Esophagus muscularis mucosa (tissue), 4 donors: ENCODE measurements at regions not wholly inside any gene's neighbourhood (a gene's known extent, or its start where the extent isn't known, plus 50 kb on each side); places are given as distances from the start of the nearest gene placed in this dataset.

Source experiments
- DNase-seq: peaks from one replicate; pipeline ENCODE4 v3.0.0-alpha.2; 2017; ENCODE audit errors: extremely low spot score
- H3K27ac ChIP-seq, 4 donors: fragments of 200-600 bp; sonication (generic); replicated peaks in 1 of 4; 1 replicate in 3 of 4; 2 replicates in 1 of 4; pipeline ENCODE4 v1.5.1; 2016 to 2019; ENCODE audit warnings: mild to moderate bottlenecking in 1 of 4
- H3K27me3 ChIP-seq, 4 donors: fragments of 200-600 bp; sonication (generic); one replicate each; pipeline versions ENCODE4 v1.5.1 to v1.6.0; 2016 to 2019
- H3K36me3 ChIP-seq, 4 donors: fragments of 200-600 bp; sonication (generic); one replicate each; pipeline ENCODE4 v1.5.1; 2016 to 2019
- H3K4me1 ChIP-seq, 4 donors: fragments of 200-600 bp; sonication (generic); one replicate each; pipeline ENCODE4 v1.5.1; 2016 to 2019
- H3K4me3 ChIP-seq, 4 donors: fragments of 200-600 bp; sonication (generic); 1 replicate in 2 of 4; 2 replicates in 2 of 4; pipeline ENCODE4 v1.5.1; 2016 to 2019; ENCODE audit warnings: mild to moderate bottlenecking in 4 of 4, moderate library complexity in 1 of 4
- H3K9me3 ChIP-seq, 4 donors: fragments of 200-600 bp; sonication (generic); 1 replicate in 3 of 4; 2 replicates in 1 of 4; pipeline ENCODE4 v1.5.1; 2016 to 2019
- EP300 ChIP-seq: sonication (generic); formaldehyde crosslinking; IDR thresholded peaks from one replicate; pipeline ENCODE4 v1.6.1; 2017; ENCODE audit warnings: antibody characterized with exemption
- POLR2A ChIP-seq: fragments of 450-650 bp; IDR thresholded peaks from one replicate; pipeline ENCODE4 v1.6.1; 2017; ENCODE audit warnings: antibody characterized with exemption, moderate library complexity, mild to moderate bottlenecking, low read depth
- POLR2AphosphoS5 ChIP-seq, 2 donors: sonication (generic); formaldehyde crosslinking; IDR thresholded peaks; one replicate each; pipeline ENCODE4 v1.6.1; 2017; ENCODE audit warnings: antibody characterized with exemption in 2 of 2
- WGBS: methylation state at CpG from one replicate; pipeline ENCODE4 v1.1.5; 2018; 5-methylcytosine and 5-hydroxymethylcytosine counted together
- intact Hi-C: fragments of 100-400 bp; cut with DNase I; formaldehyde crosslinking; loops from one replicate; pipeline ENCODE4 v1.15.1; 2023
- TF ChIP-seq, protein P1 (sequence below), 3 experiments: fragments of 200-600 bp in 2 of 3; fragments of 450-650 bp in 1 of 3; sonication (generic) in 2 of 3; IDR thresholded peaks; one replicate each; pipeline ENCODE4 v1.5.1; 2017 to 2019; ENCODE audit warnings: antibody characterized with exemption in 3 of 3, mild to moderate bottlenecking in 2 of 3, moderate library complexity in 1 of 3

DNA sequence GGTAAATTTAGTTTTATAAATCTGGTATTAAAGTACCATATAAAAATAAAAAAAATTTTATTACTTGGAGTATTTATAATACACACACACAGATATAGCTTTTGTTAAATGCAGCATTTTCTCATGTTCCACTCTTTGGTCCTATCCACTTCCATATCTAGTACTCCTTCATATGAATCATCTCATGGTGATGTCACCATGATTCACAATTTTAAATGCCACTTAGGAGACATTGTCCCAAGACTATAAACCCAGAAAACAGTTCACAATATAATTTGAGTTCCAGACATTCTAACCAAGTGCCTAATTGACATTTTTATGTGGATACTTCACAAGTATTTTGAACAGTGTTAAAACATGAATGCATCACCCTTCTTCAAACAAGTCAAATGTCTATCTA is 1398.3 kb downstream of the DSC3 start:
- no peak overlapping the region for H3K4me3 ChIP-seq
- TF ChIP-seq, protein P1, sequence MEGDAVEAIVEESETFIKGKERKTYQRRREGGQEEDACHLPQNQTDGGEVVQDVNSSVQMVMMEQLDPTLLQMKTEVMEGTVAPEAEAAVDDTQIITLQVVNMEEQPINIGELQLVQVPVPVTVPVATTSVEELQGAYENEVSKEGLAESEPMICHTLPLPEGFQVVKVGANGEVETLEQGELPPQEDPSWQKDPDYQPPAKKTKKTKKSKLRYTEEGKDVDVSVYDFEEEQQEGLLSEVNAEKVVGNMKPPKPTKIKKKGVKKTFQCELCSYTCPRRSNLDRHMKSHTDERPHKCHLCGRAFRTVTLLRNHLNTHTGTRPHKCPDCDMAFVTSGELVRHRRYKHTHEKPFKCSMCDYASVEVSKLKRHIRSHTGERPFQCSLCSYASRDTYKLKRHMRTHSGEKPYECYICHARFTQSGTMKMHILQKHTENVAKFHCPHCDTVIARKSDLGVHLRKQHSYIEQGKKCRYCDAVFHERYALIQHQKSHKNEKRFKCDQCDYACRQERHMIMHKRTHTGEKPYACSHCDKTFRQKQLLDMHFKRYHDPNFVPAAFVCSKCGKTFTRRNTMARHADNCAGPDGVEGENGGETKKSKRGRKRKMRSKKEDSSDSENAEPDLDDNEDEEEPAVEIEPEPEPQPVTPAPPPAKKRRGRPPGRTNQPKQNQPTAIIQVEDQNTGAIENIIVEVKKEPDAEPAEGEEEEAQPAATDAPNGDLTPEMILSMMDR (IDR thresholded peaks at IDR 0.05): no peak
- TF ChIP-seq POLR2A (no peak), POLR2AphosphoS5 (IDR thresholded peaks at IDR 0.05) (no peak), EP300 (no peak)
- H3K4me1 ChIP-seq: no peaks in the 10 kb centered on the region
- H3K27ac ChIP-seq: no peak overlapping the region
- H3K36me3 ChIP-seq: no peaks in the 10 kb centered on the region
- H3K9me3 ChIP-seq: no peaks in the 10 kb centered on the region
- no peaks in the 10 kb centered on the region for H3K27me3 ChIP-seq
- intact Hi-C loops: no loop called here
- DNase-seq: no peak

DNA sequence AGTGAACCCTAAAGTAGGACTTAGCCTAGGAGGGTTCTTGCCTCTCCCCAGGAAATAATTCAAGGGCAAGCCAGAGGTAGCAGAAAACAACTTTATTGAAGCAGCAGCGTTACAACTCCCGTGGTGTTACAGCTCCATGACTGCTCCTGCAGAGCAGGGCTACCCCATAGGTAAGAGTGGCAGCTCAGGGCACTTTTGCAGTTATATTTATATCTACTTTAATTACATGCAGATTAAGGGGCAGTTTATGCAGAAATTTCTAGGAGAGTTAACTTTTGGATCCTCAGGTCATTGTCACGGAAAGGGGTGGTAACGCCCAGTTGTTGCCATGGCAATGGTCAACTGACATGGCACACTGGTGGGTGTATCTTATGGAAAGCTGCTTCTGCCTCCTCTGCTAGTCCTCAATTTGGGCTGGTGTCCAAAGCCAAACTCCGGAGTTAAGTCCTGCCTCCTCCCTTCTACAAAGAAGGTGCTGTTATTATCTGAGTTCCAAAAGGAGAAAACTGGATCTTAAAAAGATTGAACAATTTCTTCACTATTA is 1413.0 kb downstream of the DSC3 start:
- intact Hi-C loops: no loop called here
- Histone ChIP-seq H3K36me3 (no peaks in the 10 kb centered on the region), H3K27me3 (no peaks in the 10 kb centered on the region), H3K9me3 (no peaks in the 10 kb centered on the region), H3K27ac (no peak overlapping the region), H3K4me1 (no peaks in the 10 kb centered on the region), H3K4me3 (no peak overlapping the region)
- DNase-seq: no peak
- no peak for TF ChIP-seq EP300
- TF ChIP-seq POLR2A: no peak
- no peak for TF ChIP-seq POLR2AphosphoS5 (IDR thresholded peaks at IDR 0.05)
- TF ChIP-seq, protein P1 (IDR thresholded peaks at IDR 0.05): no peak
- 76% methylated on average over 5 of the region's 5 CpGs for WGBS

DNA sequence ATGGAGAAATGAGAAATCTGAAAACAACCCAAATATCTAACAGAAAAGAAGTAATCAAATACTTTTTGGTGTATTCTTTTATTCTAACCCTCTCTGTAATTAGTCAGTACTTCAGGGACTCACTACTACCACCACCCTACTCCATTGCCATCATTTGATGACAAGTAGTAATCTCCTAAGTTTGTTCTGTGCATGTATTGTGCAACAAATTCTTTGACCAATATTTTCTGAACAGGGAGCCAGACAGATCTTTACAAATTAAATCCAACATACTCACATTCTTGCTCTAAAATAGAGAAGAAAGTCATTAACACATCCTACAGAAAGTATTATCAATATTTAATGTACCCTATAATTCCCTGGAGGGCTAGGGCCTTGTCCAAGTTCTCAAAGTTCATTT is 1416.4 kb downstream of the DSC3 start:
- H3K9me3 ChIP-seq: no peaks in the 10 kb centered on the region
- no peaks in the 10 kb centered on the region for H3K4me1 ChIP-seq
- no peaks in the 10 kb centered on the region for H3K36me3 ChIP-seq
- intact Hi-C loops: no loop called here
- no peaks in the 10 kb centered on the region for H3K27me3 ChIP-seq
- no peak overlapping the region for H3K4me3 ChIP-seq
- TF ChIP-seq, protein P1 (IDR thresholded peaks at IDR 0.05): no peak
- no peak for TF ChIP-seq EP300
- no peak for TF ChIP-seq POLR2A
- TF ChIP-seq POLR2AphosphoS5 (IDR thresholded peaks at IDR 0.05): no peak
- DNase-seq: no peak
- no peak overlapping the region for H3K27ac ChIP-seq

DNA sequence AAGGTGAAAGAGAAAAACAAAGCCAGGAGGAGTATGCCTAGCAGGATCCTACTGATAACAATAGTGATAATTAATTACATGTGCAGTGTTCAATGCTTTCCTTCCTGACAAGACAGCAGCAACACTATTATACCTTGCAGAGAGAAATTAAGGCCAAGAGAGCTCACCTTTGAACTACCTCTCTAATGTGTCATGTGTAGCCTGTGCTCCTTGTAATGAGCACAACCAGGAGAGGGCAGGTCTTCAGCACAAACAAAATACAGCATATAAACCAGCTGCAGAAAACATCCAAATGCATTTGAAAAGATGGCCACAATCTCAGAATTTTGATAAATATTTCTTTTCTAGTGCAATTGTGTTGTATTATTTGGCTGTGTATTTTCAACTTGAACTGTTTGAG is 1425.7 kb downstream of the DSC3 start:
- Histone ChIP-seq H3K36me3 (no peaks in the 10 kb centered on the region), H3K27me3 (no peaks in the 10 kb centered on the region), H3K4me1 (no peaks in the 10 kb centered on the region), H3K9me3 (no peaks in the 10 kb centered on the region), H3K27ac (no peak overlapping the region), H3K4me3 (no peak overlapping the region)
- TF ChIP-seq EP300 (no peak), POLR2A (no peak)
- TF ChIP-seq, protein P1 (IDR thresholded peaks at IDR 0.05): no peak
- intact Hi-C loops: no loop called here
- DNase-seq: no peak

DNA sequence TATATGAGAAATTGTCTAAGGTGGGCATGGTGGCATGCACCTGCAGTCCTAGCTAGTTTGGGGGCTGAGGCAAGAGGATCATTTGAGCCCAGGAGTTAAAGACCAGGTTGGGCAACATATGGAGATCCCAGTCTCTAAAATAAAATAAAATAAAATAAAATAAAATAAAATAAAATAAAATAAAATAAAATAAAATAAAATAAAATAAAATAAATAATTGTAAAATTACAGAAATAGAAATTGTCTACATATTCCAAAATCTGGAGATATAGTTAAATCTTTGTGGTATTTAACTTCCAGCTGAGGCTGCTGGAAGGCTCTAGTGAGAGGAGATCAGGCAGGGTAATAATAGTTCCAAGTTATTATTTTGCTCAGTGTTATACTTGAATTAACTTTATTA is 1432.1 kb upstream of the CDH2 start:
- H3K4me1 ChIP-seq: no peaks in the 10 kb centered on the region
- no peaks in the 10 kb centered on the region for H3K27me3 ChIP-seq
- no peak overlapping the region for H3K4me3 ChIP-seq
- no peaks in the 10 kb centered on the region for H3K36me3 ChIP-seq
- intact Hi-C loops: no loop called here
- TF ChIP-seq POLR2A (no peak), POLR2AphosphoS5 (IDR thresholded peaks at IDR 0.05) (no peak), EP300 (no peak)
- TF ChIP-seq, protein P1 (IDR thresholded peaks at IDR 0.05): no peak
- no peak overlapping the region for H3K27ac ChIP-seq
- no peaks in the 10 kb centered on the region for H3K9me3 ChIP-seq
- DNase-seq: no peak
